Dendritic cell treated with granulocyte-macrophage colony-stimulating factor and Interleukin-4, amounts not matched to agents 40 ng/mL and 50 ng/mL, for 4 days (primary cell): ENCODE measurements at regions not wholly inside any gene's neighbourhood (a gene's known extent, or its start where the extent isn't known, plus 50 kb on each side); places are given as distances from the start of the nearest gene placed in this dataset.
"Not testable (repeated sequence)": the region's sequence is repeated elsewhere in the genome, so short reads cannot be mapped to it uniquely, and the experiment has no call there.

Source experiments
- H3K27ac Mint-ChIP-seq: one replicate; pipeline ENCODE4 v1.8.0; 2022; ENCODE audit warnings: mild to moderate bottlenecking, mixed read lengths
- H3K27me3 Mint-ChIP-seq: one replicate; pipeline ENCODE4 v1.8.0; 2022; ENCODE audit warnings: mild to moderate bottlenecking, mixed read lengths
- H3K36me3 Mint-ChIP-seq: one replicate; pipeline ENCODE4 v1.8.0; 2022; ENCODE audit warnings: low read depth, mixed read lengths
- H3K4me1 Mint-ChIP-seq: one replicate; pipeline ENCODE4 v1.8.0; 2022; ENCODE audit warnings: low read depth, mixed read lengths
- H3K4me3 Mint-ChIP-seq: one replicate; pipeline ENCODE4 v1.8.0; 2022; ENCODE audit warnings: mild to moderate bottlenecking, moderate library complexity, mixed read lengths
- H3K9me3 Mint-ChIP-seq: one replicate; pipeline ENCODE4 v1.8.0; 2022; ENCODE audit warnings: mixed read lengths
- intact Hi-C: fragments of 100-400 bp; cut with micrococcal nuclease; formaldehyde crosslinking; loops from one replicate; pipeline ENCODE4 v1.15.0; 2022

GRCh38 chr6:122265755-122266154 lies 133.7 kb upstream of the HSF2 start:
- no peaks in the 10 kb centered on the region for H3K27me3 Mint-ChIP-seq
- no peaks in the 10 kb centered on the region for H3K36me3 Mint-ChIP-seq
- intact Hi-C loops, result no loop called here
- no peaks in the 10 kb centered on the region for H3K4me1 Mint-ChIP-seq
- no peak overlapping the region for H3K4me3 Mint-ChIP-seq
- H3K9me3 Mint-ChIP-seq, result peaks cover 9% of the 10 kb centered on the region
- H3K27ac Mint-ChIP-seq, result no peak overlapping the region

GRCh38 chr6:122268394-122268793 lies 131.1 kb upstream of the HSF2 start:
- H3K4me3 Mint-ChIP-seq, result no peak overlapping the region
- no peak overlapping the region for H3K27ac Mint-ChIP-seq
- H3K4me1 Mint-ChIP-seq, result no peaks in the 10 kb centered on the region
- H3K27me3 Mint-ChIP-seq, result no peaks in the 10 kb centered on the region
- peaks cover 9% of the 10 kb centered on the region for H3K9me3 Mint-ChIP-seq
- no peaks in the 10 kb centered on the region for H3K36me3 Mint-ChIP-seq
- intact Hi-C loops, result no loop called here

DNA sequence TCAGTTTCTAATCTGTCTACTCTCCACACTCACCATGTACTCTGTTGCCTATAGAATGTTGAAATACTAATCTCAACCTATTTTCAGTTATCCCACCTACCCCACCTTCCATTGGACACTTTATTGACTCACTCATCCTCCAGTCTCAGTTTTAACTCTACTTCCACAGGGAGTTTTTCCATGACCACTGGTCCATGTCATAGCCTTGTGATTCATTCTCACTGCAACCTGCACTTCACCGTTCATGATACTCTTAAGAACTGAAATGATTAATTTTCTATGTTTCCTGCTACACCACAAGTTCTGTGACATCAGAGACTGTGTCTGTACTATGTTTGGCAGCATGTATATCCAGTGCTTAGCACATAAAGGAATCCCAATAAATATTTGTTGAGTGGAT lies 122.8 kb upstream of the HSF2 start:
- no peaks in the 10 kb centered on the region for H3K36me3 Mint-ChIP-seq
- H3K27ac Mint-ChIP-seq, result no peak overlapping the region
- H3K9me3 Mint-ChIP-seq, result peaks cover 6% of the 10 kb centered on the region
- no peaks in the 10 kb centered on the region for H3K27me3 Mint-ChIP-seq
- no peak overlapping the region for H3K4me3 Mint-ChIP-seq
- intact Hi-C loops, result no loop called here
- H3K4me1 Mint-ChIP-seq, result no peaks in the 10 kb centered on the region

- H3K4me1 Mint-ChIP-seq, H3K27me3 Mint-ChIP-seq, H3K9me3 Mint-ChIP-seq, H3K4me3 Mint-ChIP-seq, H3K27ac Mint-ChIP-seq, intact Hi-C loops, H3K36me3 Mint-ChIP-seq: not testable (repeated sequence)
Measured at GRCh38 chr6:122280105-122281021, 119.1 kb upstream of the HSF2 start.

DNA sequence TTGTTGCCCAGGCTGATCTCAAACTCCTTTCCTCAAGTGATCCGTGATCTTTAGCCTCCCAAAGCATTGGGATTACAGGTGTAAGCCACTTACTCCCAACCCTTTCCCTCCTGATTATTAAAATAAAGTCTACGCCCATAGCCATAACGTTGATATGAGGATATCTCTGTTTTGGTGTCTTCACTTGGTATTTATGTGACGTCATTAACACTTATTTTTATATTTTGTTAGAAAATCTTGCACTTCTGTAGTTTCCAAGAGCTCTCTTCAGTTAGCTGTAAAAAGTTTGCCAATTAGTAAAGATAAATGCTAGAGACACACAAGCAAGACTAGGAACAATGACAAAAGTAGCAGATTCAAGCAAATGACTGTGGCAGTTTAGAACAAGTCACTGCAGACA lies 115.6 kb upstream of the HSF2 start:
- Mint-ChIP-seq H3K4me1 (no peaks in the 10 kb centered on the region), H3K4me3 (no peak overlapping the region), H3K36me3 (no peaks in the 10 kb centered on the region), H3K27me3 (no peaks in the 10 kb centered on the region), H3K27ac (no peak overlapping the region), H3K9me3 (peaks cover 9% of the 10 kb centered on the region)
- intact Hi-C loops, result no loop called here

DNA sequence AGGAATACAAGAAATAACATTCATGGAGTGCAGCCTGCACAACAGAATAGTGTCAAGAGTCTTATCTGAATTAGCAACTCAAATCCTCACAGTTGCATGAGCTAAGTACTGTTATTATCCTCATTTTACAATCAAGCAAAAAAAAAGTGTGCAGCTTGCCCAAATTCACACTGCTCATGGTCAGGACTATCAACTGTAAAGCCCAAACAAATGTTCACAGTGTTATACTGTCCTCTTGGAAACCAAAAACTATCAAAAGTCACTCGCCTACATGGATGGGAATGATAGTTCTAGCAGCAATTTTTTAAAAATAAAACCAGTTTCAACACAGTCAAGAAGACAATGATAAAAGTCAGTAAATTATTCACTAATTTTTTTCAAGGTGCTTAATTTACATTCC lies 114.6 kb upstream of the HSF2 start:
- H3K9me3 Mint-ChIP-seq, result peaks cover 9% of the 10 kb centered on the region
- H3K4me1 Mint-ChIP-seq, result no peaks in the 10 kb centered on the region
- no peaks in the 10 kb centered on the region for H3K36me3 Mint-ChIP-seq
- no peaks in the 10 kb centered on the region for H3K27me3 Mint-ChIP-seq
- H3K27ac Mint-ChIP-seq, result no peak overlapping the region
- intact Hi-C loops, result no loop called here
- H3K4me3 Mint-ChIP-seq, result no peak overlapping the region

DNA sequence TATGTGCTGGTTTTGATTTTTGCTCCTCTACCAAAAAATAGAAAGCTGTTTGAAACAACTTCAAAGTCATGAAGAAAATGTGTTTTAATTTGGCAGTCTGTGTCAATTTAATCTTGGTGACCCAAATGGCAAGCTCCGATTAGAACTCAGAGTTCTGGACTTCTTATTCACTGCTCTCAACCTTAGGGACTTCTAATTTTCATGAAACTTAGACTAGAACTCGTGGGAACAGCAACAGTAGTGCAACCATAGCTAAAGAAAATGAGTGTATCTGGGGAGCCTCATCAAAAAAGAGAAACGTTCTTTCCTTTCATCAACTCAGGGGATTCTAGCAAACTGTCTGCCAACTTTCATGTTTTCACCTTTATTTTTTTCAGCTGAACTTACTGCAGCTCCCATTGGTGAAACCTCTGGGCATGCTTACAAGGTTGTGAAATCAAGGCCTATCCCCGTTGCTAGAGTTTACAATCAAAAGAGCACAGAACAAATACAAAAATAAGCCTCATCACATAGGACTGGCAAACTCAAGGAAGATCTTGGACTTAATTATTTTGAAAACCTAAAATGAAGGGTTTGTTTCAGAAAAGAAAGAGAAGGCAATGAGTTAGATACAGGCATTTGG lies 114.0 kb upstream of the HSF2 start:
- H3K9me3 Mint-ChIP-seq, result peaks cover 9% of the 10 kb centered on the region
- no peaks in the 10 kb centered on the region for H3K36me3 Mint-ChIP-seq

DNA sequence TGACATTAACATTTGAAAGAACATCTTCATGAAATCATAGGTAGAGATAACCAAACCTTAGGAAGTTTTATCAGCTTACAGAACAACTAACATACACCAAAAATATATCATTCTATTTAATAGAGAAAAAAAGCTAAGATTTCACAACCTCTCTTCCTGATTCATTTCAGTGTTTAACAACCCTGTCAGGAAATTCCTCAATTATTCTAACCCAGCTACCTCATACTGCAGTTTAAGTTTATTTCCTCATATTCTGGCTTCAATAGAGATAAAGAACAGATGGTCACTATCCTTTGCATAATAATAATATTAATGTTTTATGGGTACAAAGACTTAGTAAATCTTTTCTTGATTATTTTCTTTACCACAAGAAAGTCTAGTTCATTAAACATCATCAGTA lies 112.9 kb upstream of the HSF2 start:
- Mint-ChIP-seq H3K4me1 (no peaks in the 10 kb centered on the region), H3K4me3 (no peak overlapping the region), H3K36me3 (no peaks in the 10 kb centered on the region), H3K27me3 (no peaks in the 10 kb centered on the region), H3K27ac (no peak overlapping the region), H3K9me3 (peaks cover 4% of the 10 kb centered on the region)
- intact Hi-C loops, result no loop called here

More for the DNA sequence above, 114.0 kb upstream of the HSF2 start:
- Mint-ChIP-seq H3K4me3 (no peak overlapping the region), H3K27me3 (no peaks in the 10 kb centered on the region), H3K27ac (no peak overlapping the region), H3K4me1 (no peaks in the 10 kb centered on the region)
- intact Hi-C loops, result no loop called here

- Mint-ChIP-seq H3K27me3 (no peaks in the 10 kb centered on the region), H3K9me3 (no peaks in the 10 kb centered on the region), H3K36me3 (no peaks in the 10 kb centered on the region), H3K4me1 (no peaks in the 10 kb centered on the region), H3K27ac (no peak overlapping the region), H3K4me3 (no peak overlapping the region)
- intact Hi-C loops, result no loop called here
Measured at GRCh38 chr6:122289762-122290539, 109.5 kb upstream of the HSF2 start.

DNA sequence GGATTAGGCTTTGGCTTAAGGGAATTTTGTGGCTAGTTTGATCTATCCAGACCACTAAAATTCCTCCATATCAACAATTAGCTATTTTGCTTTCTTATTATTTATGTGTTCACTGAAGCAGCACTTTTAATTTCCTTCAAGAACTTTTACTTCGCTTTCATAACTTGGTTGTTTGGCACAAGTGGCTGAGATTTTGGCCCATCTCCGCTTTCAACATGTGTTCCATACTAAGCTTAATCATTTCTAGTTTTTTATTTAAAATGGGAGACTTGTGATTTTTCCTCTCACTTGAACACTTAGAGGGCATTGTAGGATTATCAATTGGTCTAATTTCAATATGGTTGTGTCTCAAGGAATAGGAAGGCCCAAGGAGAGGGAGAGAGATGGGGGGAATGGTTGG lies 102.4 kb upstream of the HSF2 start:
- intact Hi-C loops, result no loop called here
- H3K4me1 Mint-ChIP-seq, result no peaks in the 10 kb centered on the region
- no peaks in the 10 kb centered on the region for H3K36me3 Mint-ChIP-seq
- H3K27me3 Mint-ChIP-seq, result no peaks in the 10 kb centered on the region
- H3K27ac Mint-ChIP-seq, result no peak overlapping the region
- no peaks in the 10 kb centered on the region for H3K9me3 Mint-ChIP-seq
- no peak overlapping the region for H3K4me3 Mint-ChIP-seq

- H3K36me3 Mint-ChIP-seq, result no peaks in the 10 kb centered on the region
- H3K27me3 Mint-ChIP-seq, result no peaks in the 10 kb centered on the region
- H3K4me1 Mint-ChIP-seq, result no peaks in the 10 kb centered on the region
- H3K4me3 Mint-ChIP-seq, result no peak overlapping the region
- H3K9me3 Mint-ChIP-seq, result peaks cover 6% of the 10 kb centered on the region
- H3K27ac Mint-ChIP-seq, result no peak overlapping the region
- intact Hi-C loops, result no loop called here
Measured at GRCh38 chr6:122302067-122302466, 97.4 kb upstream of the HSF2 start.

DNA sequence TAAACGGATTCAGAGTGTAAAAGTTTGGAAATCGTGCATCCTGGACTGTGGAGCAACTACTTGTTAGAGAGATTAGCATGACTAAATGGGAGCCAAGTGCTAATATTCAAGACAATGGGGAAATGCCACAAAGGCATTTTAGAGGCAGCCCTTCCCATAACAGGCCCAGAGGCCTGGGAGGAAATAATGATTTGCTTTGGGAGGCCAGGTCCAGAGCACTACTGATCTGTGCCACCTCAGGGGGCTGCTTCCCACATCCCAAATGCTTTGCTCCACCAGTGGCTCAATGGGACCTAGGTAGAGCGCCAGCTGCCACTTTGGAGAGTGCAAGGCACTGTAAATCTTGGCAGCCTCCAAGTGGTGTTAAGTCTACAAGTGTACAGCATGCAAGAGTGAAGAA lies 91.9 kb upstream of the HSF2 start:
- Mint-ChIP-seq H3K27ac (no peak overlapping the region), H3K4me3 (no peak overlapping the region), H3K4me1 (no peaks in the 10 kb centered on the region), H3K9me3 (peaks cover 13% of the 10 kb centered on the region), H3K27me3 (no peaks in the 10 kb centered on the region), H3K36me3 (no peaks in the 10 kb centered on the region)
- intact Hi-C loops, result no loop called here

DNA sequence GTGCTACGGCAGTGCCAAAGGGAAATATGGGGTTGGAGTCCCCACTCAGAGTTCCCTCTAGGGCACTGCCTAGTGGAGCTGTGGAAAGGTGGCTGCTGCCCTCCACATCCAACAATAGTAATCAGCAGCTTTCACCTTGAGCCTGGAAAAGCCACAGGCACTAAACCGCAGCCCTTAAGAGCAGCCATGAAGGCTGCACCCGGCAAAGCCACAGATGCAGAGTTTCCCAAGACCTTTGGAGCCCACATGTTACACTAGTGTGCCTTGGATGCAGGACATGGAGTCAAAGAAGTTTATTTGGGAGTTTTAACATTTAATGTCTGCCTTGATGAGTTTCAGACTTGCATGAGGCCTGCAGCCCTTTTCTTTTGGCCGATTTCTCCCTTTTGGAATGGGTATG lies 91.4 kb upstream of the HSF2 start:
- Mint-ChIP-seq H3K9me3 (peaks cover 13% of the 10 kb centered on the region), H3K36me3 (no peaks in the 10 kb centered on the region), H3K4me3 (no peak overlapping the region), H3K4me1 (no peaks in the 10 kb centered on the region), H3K27me3 (no peaks in the 10 kb centered on the region), H3K27ac (no peak overlapping the region)
- intact Hi-C loops, result no loop called here

- no peaks in the 10 kb centered on the region for H3K27me3 Mint-ChIP-seq
- peaks cover 10% of the 10 kb centered on the region for H3K9me3 Mint-ChIP-seq
- no peaks in the 10 kb centered on the region for H3K4me1 Mint-ChIP-seq
- no peak overlapping the region for H3K4me3 Mint-ChIP-seq
- H3K27ac Mint-ChIP-seq, result no peak overlapping the region
- no peaks in the 10 kb centered on the region for H3K36me3 Mint-ChIP-seq
- intact Hi-C loops, result no loop called here
Measured at GRCh38 chr6:122315842-122316241, 83.6 kb upstream of the HSF2 start.
